A549 (cell line): ENCODE measurements at regions not wholly inside any gene's neighbourhood (a gene's known extent, or its start where the extent isn't known, plus 50 kb on each side); places are given as distances from the start of the nearest gene placed in this dataset.

Experiments used
- CHD4 ChIP-seq: fragments of 200-600 bp; sonication (generic); IDR thresholded peaks from 2 replicates; pipeline ENCODE4 v1.6.1; 2016; ENCODE audit warnings: antibody characterized with exemption, mild to moderate bottlenecking, borderline replicate concordance
- EP300 ChIP-seq, 2 experiments: fragments of >200 bp; sonication (Bioruptor Twin); formaldehyde crosslinking; IDR thresholded peaks; 2 replicates in 1 of 2; 3 replicates in 1 of 2; pipeline ENCODE4 v1.6.1; 2016 to 2017
- JUNB ChIP-seq: fragments of >200 bp; sonication (Bioruptor Twin); formaldehyde crosslinking; IDR thresholded peaks from 2 replicates; pipeline ENCODE4 v1.6.1; 2016
- MYC ChIP-seq: IDR thresholded peaks from 2 replicates; pipeline ENCODE4 v1.6.1; 2012; ENCODE audit warnings: mild to moderate bottlenecking, inconsistent platforms, low read length, improper control_type of control experiment, borderline replicate concordance
- POLR2A ChIP-seq: IDR thresholded peaks from 2 replicates; pipeline ENCODE4 v1.6.1; 2012; ENCODE audit warnings: mild to moderate bottlenecking, low read length
- TF ChIP-seq, protein P1 (sequence below): fragments of >200 bp; sonication (Bioruptor Twin); formaldehyde crosslinking; IDR thresholded peaks from 3 replicates; pipeline ENCODE4 v1.5.1; 2016
- TF ChIP-seq, protein P2 (sequence below): fragments of 150-350 bp; IDR thresholded peaks from 2 replicates; pipeline ENCODE4 v1.6.1; 2014; ENCODE audit warnings: low read depth, mild to moderate bottlenecking, low read length

DNA sequence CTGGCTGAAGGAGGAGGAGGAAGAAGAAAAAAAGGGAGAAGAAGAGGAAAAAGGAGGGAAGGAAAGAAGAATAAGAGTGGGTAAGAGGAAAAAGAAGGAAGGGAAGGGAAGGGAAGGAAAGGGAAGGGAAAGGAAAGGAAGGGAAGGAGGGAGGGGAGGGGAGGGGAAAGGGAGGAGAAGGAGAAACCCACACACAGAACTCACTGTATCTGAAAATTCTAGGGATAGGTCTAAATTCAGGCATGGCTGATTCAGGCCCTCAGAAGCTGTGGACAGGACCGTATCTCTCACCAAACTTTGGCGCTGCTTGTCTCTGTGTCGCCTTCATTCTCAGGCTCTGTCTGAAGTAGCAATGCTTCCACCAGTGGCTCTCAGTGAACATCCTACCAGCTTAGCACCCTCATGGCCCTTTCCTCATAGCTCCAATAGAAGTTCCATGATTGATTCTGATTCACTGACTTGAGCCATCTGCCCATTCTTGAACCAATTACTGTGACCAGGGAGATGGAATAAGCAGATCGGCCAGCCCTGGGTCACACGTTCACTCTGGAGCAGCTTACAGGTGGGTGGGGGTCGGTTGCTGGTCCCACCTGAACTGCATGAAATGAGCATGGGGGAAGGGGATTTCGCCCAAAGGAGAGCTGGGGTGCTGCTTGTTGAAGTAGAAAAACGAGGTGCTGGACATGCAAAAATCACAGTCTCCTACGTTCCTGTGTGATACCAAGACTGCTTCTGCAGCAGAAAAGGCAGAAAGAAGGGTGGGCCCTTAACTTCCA, 59.7 kb downstream of the TTC32 start:
- TF ChIP-seq, protein P1, sequence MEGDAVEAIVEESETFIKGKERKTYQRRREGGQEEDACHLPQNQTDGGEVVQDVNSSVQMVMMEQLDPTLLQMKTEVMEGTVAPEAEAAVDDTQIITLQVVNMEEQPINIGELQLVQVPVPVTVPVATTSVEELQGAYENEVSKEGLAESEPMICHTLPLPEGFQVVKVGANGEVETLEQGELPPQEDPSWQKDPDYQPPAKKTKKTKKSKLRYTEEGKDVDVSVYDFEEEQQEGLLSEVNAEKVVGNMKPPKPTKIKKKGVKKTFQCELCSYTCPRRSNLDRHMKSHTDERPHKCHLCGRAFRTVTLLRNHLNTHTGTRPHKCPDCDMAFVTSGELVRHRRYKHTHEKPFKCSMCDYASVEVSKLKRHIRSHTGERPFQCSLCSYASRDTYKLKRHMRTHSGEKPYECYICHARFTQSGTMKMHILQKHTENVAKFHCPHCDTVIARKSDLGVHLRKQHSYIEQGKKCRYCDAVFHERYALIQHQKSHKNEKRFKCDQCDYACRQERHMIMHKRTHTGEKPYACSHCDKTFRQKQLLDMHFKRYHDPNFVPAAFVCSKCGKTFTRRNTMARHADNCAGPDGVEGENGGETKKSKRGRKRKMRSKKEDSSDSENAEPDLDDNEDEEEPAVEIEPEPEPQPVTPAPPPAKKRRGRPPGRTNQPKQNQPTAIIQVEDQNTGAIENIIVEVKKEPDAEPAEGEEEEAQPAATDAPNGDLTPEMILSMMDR = no peak
- TF ChIP-seq, protein P2, sequence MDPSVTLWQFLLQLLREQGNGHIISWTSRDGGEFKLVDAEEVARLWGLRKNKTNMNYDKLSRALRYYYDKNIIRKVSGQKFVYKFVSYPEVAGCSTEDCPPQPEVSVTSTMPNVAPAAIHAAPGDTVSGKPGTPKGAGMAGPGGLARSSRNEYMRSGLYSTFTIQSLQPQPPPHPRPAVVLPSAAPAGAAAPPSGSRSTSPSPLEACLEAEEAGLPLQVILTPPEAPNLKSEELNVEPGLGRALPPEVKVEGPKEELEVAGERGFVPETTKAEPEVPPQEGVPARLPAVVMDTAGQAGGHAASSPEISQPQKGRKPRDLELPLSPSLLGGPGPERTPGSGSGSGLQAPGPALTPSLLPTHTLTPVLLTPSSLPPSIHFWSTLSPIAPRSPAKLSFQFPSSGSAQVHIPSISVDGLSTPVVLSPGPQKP = no peak
- no peak for TF ChIP-seq POLR2A
- TF ChIP-seq CHD4 = no peak
- no peak for TF ChIP-seq MYC
- TF ChIP-seq JUNB = no peak
- TF ChIP-seq EP300 (IDR thresholded peaks at IDR 0.05) = no peak
